ENCODE measurements at regions not wholly inside any gene's neighbourhood (a gene's known extent, or its start where the extent isn't known, plus 50 kb on each side); places are given as distances from the start of the nearest gene placed in this dataset.

DNA sequence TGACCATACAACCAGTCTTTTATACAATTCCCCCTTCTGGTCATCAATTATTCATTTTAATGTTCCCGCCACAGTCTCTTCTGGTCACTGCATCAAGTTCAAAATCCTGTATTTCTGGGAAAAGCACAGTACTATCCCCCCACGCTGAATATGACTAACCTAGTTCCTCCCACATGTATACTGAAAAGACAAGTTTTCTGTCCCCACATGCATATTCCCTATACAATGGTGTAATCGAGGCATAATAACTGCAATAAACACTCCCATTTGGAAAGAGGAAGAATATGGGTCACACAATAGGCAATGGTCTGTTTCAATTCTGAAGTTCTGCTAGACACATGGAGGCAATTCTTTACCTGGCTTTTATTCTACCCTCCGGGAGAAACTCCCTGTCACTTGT lies 344.9 kb downstream of the EFNA5 start:
- TF ChIP-seq FOXM1 (IDR thresholded peaks at IDR 0.05; ENCODE audit: borderline replicate concordance, low read depth): no peak

DNA sequence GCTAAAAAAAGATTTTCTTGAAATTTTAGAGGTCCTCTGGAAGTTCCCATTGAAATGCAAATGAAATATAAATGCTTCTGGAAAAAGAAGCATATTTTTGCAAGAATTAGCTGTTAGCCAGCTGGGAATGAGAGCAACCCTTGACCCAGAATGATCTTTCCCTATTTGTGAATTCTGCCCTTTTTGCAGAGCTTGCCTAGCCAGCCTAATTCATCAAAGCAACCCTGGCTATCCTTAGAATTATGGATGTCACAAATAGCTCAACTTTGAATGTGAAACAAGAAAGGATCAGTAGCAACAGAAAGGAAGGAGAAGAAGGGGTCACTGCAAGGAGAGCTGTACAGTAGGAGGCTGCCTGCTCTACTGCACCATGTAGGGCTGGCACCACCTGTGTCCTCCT lies 345.9 kb downstream of the EFNA5 start:
- no peak for TF ChIP-seq EGR1 (IDR thresholded peaks at IDR 0.05)
- TF ChIP-seq, protein P1, sequence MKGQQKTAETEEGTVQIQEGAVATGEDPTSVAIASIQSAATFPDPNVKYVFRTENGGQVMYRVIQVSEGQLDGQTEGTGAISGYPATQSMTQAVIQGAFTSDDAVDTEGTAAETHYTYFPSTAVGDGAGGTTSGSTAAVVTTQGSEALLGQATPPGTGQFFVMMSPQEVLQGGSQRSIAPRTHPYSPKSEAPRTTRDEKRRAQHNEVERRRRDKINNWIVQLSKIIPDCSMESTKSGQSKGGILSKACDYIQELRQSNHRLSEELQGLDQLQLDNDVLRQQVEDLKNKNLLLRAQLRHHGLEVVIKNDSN (IDR thresholded peaks at IDR 0.05): no peak
- TF ChIP-seq, protein P2, sequence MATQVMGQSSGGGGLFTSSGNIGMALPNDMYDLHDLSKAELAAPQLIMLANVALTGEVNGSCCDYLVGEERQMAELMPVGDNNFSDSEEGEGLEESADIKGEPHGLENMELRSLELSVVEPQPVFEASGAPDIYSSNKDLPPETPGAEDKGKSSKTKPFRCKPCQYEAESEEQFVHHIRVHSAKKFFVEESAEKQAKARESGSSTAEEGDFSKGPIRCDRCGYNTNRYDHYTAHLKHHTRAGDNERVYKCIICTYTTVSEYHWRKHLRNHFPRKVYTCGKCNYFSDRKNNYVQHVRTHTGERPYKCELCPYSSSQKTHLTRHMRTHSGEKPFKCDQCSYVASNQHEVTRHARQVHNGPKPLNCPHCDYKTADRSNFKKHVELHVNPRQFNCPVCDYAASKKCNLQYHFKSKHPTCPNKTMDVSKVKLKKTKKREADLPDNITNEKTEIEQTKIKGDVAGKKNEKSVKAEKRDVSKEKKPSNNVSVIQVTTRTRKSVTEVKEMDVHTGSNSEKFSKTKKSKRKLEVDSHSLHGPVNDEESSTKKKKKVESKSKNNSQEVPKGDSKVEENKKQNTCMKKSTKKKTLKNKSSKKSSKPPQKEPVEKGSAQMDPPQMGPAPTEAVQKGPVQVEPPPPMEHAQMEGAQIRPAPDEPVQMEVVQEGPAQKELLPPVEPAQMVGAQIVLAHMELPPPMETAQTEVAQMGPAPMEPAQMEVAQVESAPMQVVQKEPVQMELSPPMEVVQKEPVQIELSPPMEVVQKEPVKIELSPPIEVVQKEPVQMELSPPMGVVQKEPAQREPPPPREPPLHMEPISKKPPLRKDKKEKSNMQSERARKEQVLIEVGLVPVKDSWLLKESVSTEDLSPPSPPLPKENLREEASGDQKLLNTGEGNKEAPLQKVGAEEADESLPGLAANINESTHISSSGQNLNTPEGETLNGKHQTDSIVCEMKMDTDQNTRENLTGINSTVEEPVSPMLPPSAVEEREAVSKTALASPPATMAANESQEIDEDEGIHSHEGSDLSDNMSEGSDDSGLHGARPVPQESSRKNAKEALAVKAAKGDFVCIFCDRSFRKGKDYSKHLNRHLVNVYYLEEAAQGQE (IDR thresholded peaks at IDR 0.05; ENCODE audit: low read depth): no peak
- no peak for TF ChIP-seq YY1 (IDR thresholded peaks at IDR 0.05; ENCODE audit: low read depth)
- TF ChIP-seq NFIC (IDR thresholded peaks at IDR 0.05): no peak
- TF ChIP-seq EP300 (IDR thresholded peaks at IDR 0.05; ENCODE audit: borderline replicate concordance): no peak

DNA sequence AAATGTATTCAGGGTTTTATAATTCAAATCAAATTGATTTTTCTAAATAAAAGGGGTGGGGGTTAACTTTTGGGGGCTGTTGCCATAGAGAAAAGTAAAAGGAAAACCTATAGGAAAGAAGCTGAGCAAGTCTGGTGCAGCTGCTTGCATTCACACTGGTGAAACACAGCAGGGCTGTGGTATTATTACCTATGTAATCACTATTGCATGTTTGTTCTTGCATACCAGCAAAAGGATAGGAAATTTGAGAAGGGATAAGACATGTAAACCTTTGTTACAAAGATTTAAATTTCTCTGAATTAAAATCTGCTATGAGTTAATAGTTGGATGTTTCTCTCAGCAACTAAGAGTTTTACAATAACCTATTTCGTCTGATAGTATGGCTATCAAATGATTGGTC lies 346.7 kb downstream of the EFNA5 start:
- TF ChIP-seq, protein P3, sequence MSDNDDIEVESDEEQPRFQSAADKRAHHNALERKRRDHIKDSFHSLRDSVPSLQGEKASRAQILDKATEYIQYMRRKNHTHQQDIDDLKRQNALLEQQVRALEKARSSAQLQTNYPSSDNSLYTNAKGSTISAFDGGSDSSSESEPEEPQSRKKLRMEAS (IDR thresholded peaks at IDR 0.05): no peak
- TF ChIP-seq TAF1 (IDR thresholded peaks at IDR 0.05; ENCODE audit: low read depth): no peak
- no peak for TF ChIP-seq YY1 (IDR thresholded peaks at IDR 0.05; ENCODE audit: low read depth)
- TF ChIP-seq, protein P2 (IDR thresholded peaks at IDR 0.05; ENCODE audit: low read depth): no peak
- no peak for TF ChIP-seq EGR1 (IDR thresholded peaks at IDR 0.05)

DNA sequence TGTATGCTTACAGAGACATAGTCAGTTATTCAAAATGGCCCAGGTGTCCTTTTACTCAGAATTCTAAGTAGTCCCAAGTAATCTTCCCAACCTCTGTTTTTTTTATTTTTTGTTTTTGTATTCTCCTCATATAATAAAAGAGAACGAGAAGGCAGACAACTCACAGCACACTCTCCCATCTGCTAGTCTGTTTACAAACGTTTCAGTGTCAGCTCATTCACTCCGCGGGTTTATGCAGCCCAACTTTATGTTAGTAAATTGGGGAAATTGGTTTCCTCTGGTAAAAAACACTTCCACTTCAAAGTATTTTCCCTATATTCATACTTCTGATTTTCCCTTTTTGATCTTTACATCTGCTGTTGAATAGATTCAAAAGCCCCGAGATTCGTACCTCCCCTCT lies 347.2 kb downstream of the EFNA5 start:
- TF ChIP-seq, protein P3 (IDR thresholded peaks at IDR 0.05): no peak
- no peak for TF ChIP-seq NFIC (IDR thresholded peaks at IDR 0.05)
- no peak for TF ChIP-seq RAD21 (IDR thresholded peaks at IDR 0.05; ENCODE audit: low read depth)
- no peak for TF ChIP-seq EP300 (IDR thresholded peaks at IDR 0.05; ENCODE audit: borderline replicate concordance)
- TF ChIP-seq ZBTB7A (IDR thresholded peaks at IDR 0.05; ENCODE audit: low read depth): no peak
- no peak for TF ChIP-seq FOXM1 (IDR thresholded peaks at IDR 0.05; ENCODE audit: borderline replicate concordance, low read depth)
- TF ChIP-seq, protein P2 (IDR thresholded peaks at IDR 0.05; ENCODE audit: low read depth): no peak
- no peak for TF ChIP-seq TAF1 (IDR thresholded peaks at IDR 0.05; ENCODE audit: low read depth)
- TF ChIP-seq CEBPB (IDR thresholded peaks at IDR 0.05): no peak
- TF ChIP-seq, protein P1 (IDR thresholded peaks at IDR 0.05): no peak
- no peak for TF ChIP-seq YY1 (IDR thresholded peaks at IDR 0.05; ENCODE audit: low read depth)
- TF ChIP-seq CREB1 (IDR thresholded peaks at IDR 0.05; ENCODE audit: low read depth): no peak
- TF ChIP-seq TEAD4 (IDR thresholded peaks at IDR 0.05): no peak
- no peak for TF ChIP-seq EGR1 (IDR thresholded peaks at IDR 0.05)
- no peak for TF ChIP-seq TCF12 (IDR thresholded peaks at IDR 0.05; ENCODE audit: low read depth)

DNA sequence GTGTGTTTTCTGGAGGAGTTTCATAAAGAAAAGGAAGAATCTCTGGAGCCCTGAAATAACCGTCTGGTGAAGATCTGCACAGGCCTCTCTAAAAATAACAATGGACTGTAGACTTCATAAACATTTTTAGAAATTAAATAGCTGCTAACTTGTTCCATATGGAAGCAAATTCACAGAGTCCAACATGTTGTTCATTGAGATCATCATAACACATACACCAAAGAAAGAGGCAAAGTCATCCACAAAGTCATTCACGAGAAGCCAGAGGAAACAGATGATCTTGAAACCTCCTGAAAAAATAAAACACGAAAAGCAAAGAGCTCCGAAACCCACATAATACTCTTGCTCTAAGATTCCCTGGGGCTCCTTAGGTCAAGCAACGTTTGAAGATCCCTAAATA lies 347.8 kb downstream of the EFNA5 start:
- no peak for TF ChIP-seq EGR1 (IDR thresholded peaks at IDR 0.05)
- TF ChIP-seq, protein P2 (IDR thresholded peaks at IDR 0.05; ENCODE audit: low read depth): no peak
- TF ChIP-seq, protein P1 (IDR thresholded peaks at IDR 0.05): no peak
- no peak for TF ChIP-seq FOXM1 (IDR thresholded peaks at IDR 0.05; ENCODE audit: borderline replicate concordance, low read depth)
- no peak for TF ChIP-seq TAF1 (IDR thresholded peaks at IDR 0.05; ENCODE audit: low read depth)
- no peak for TF ChIP-seq CEBPB (IDR thresholded peaks at IDR 0.05)
- TF ChIP-seq YY1 (IDR thresholded peaks at IDR 0.05; ENCODE audit: low read depth): no peak
- no peak for TF ChIP-seq NFIC (IDR thresholded peaks at IDR 0.05)
- TF ChIP-seq ZBTB7A (IDR thresholded peaks at IDR 0.05; ENCODE audit: low read depth): no peak
- no peak for TF ChIP-seq EP300 (IDR thresholded peaks at IDR 0.05; ENCODE audit: borderline replicate concordance)
- TF ChIP-seq, protein P3 (IDR thresholded peaks at IDR 0.05): no peak
- no peak for TF ChIP-seq TEAD4 (IDR thresholded peaks at IDR 0.05)
- no peak for TF ChIP-seq TCF12 (IDR thresholded peaks at IDR 0.05; ENCODE audit: low read depth)
